ENCODE measurements at regions not wholly inside any gene's neighbourhood (a gene's known extent, or its start where the extent isn't known, plus 50 kb on each side); places are given as distances from the start of the nearest gene placed in this dataset.
"Not testable (repeated sequence)": the region's sequence is repeated elsewhere in the genome, so short reads cannot be mapped to it uniquely, and the experiment has no call there.

DNA sequence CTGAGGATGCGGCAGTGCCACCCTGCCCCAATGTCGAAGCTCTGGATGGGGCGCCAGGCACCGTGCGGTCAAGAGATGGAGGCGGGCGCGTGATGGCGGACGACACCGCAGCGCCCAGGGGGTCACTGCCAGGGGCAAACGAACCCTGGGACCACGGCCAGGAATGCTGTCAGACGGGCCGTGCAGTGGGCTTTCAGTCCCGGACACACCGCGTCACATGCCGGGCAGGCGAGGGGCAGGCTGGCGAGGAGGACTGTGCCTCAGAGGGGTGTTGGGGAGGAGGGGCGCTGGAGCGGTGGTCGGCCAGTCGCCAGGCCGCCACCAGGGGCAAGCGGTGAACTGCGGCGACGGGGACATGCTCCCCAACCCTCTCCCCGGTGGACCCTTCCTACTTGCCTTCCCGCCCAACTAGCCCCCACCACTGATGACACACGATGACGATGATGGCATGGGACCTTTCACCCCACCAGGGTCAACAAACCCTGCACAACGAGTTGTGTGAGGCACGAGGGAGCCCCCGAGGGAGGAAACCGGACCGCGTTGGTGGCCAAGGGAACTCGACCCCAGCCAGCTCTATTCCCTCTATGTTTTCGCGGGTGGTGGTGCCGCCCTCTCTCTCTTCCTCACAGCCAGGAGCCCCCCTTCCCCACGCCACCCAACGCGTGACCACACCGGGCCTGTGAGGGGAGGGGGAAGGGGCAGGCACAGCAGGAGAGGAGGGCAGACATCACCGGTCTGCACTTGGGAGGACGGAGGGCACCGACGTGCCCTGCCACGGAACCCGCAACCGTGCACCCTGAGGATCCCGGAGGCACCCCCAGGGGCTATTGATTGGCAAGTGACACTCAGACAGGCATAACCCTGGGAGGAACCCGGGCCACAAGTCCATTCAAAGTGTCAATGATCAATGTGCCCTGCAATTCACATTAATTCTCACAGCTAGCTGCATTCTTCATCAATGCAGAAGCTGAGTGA is 1960.9 kb upstream of the DEFB115 start:
- no peak for DNase-seq (ENCODE audit: low read depth)
- no peak overlapping the region for H3K4me3 ChIP-seq (ENCODE audit: low read depth, low read length)

DNA sequence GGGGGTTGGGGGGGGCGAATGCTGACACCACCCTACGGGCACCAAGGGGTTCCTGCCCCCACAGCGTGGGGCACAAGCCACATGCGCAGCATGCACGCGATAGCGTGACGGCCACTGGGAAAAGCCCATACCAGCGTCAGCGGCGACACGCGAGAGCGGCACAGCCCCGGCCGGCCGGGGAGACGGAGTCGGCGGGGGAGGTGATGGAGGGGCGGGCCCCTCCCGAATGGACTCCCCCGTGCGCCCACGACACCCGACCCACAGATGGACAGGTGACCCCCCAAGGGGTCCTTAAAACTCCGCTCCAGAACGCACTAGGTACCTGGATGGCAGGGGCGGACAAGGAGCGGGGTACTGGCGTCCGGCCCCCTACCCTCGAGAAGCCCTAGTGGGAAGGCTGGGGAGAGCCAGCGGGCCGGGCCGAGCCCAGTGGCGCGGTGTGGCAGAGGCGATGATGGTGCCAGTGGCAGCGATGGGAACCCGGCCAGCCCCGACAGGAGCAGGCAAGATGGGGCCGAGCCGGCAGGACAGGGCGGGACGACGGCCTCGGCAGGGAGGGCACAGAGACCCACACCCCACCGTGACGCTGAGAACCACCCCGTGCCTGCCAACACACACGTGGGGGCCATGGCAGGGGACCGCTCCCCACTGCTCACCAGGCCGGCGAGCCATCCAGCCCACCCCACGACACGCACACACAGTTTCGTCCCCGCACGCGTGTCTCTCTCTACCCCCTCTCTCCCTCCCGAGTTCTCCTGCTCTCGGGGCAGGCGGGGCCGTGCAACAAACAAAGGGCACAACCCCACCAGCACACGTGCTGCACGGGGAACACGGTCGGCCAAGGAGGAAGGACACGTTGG is 1959.8 kb upstream of the DEFB115 start:
- DNase-seq (ENCODE audit: low read depth) = no peak
- no peak overlapping the region for H3K4me3 ChIP-seq (ENCODE audit: low read depth, low read length)

- DNase-seq (ENCODE audit: low read depth) = no peak
- H3K4me3 ChIP-seq (ENCODE audit: low read depth, low read length) = no peak overlapping the region
Observed at GRCh38 chr20:29298271-29298590, 1959.2 kb upstream of the DEFB115 start.

DNA sequence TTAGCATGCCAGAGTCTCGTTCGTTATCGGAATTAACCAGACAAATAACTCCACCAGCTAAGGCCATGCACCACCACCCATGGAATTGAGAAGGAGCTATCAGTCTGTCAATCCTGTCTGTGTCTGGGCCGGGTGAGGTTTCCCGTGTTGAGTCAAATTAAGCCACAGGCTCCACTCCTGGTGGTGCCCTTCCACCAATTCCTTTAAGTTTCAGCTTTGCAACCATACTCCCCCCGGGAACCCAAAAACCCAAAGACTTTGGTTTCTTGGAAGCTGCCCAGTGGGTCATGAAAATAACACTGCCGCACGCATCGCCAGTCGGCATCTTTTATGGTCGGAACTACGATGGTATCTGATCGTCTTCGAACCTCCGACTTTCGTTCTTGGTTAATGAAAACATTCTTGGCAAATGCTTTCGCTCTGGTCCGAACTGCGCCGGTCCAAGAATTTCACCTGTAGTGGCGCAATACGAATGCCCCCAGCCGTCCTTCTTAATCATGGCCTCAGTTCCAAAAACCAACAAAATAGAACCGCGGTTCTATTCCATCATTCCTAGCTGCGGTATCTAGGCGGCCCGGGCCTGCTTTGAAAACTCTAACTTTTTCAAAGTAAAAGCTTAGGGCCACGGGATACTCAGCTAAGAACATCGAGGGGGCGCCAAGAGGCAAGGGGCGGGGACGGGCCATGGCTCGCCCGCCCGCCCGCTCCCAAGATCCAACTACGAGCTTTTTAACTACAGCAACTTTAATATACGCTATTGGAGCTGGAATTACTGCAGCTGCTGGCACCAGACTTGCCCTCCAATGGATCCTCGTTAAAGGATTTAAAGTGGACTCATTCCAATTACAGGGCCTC is 1958.5 kb upstream of the DEFB115 start:
- no peak overlapping the region for H3K4me3 ChIP-seq (ENCODE audit: low read depth, low read length)
- DNase-seq (ENCODE audit: low read depth) = no peak

DNA sequence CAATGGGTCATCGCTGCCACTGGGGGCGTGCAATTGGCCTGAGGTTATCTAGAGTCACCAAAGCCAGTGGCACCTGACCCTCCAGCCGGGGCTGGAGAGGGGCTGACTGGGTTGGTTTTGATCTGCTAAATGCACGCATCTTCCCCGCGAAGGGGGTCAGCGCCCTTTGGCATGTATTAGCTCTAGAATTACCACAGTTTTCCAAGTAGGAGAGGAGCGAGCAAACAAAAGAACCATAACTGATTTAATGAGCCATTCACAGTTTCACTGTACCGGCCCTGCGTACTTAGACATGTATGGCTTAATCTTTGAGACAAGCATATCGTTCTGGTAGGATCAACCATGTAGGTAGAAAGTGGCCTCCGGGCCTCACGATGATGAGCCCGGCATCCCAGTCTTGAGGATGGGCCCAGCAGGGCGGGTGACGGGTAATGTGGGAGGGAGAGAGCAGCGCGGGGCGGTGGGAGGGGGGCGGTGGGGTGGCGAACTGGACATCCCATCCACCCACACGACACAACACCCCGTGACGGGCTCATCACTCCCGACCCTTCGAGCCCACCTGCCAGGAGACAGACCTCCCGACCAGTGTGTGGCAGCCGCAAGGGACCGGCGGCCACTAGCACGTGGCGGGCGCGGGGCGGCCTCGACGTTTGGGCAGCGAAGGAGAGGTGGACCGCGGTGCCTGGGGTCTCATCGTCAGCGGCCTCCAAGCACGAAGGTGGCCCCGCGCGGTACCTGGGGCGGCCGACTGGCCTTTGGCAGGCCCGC is 1957.5 kb upstream of the DEFB115 start:
- no peak for DNase-seq (ENCODE audit: low read depth)
- no peak overlapping the region for H3K4me3 ChIP-seq (ENCODE audit: low read depth, low read length)

DNA sequence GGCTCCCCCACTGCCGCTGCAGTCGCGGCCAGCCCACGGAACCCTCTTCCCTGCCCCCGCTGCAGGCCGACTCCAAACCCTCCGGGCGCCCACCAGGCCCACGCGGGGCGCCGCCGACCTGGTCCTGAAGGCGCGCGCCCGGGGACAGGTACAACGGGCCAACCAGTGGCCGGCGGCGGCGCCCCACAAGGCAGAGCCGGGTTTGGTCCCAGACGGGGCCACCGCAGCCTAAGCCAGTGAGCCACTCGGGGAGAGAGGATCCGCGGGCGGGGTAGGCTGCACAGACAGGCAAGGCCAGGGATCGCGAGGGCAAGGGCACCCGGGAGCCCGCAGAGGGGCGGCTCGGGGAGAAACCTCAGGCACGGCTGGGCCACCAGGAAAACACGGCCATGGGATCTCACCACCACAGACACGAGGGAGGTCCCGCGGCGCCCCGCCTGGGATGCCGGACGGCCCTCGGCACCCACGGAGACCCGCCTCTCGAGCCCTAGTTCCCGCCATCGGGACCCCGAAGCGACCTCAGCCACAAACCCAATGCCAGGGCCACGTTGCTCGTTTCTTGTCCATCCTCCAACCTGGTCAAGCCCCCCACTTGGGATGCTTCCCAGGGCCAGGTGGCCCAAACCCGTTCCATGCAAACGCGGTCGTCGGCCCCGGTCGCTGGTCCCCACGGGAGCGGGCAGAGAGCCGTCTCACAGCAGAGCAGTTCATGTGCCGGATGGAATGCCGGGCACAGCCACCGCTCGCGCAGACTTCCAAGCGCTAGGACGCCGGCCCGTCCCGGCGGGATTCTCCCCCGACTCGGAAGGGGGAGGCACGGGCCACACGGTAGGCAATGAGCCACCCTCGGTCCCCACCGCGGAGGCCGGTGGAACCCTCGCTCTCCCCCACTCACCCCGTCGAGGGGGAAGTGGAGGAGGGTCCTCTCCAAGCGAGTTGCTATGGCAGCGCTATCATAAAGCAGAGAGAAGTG is 1956.6 kb upstream of the DEFB115 start:
- DNase-seq (ENCODE audit: low read depth) = no peak
- no peak overlapping the region for H3K4me3 ChIP-seq (ENCODE audit: low read depth, low read length)

DNA sequence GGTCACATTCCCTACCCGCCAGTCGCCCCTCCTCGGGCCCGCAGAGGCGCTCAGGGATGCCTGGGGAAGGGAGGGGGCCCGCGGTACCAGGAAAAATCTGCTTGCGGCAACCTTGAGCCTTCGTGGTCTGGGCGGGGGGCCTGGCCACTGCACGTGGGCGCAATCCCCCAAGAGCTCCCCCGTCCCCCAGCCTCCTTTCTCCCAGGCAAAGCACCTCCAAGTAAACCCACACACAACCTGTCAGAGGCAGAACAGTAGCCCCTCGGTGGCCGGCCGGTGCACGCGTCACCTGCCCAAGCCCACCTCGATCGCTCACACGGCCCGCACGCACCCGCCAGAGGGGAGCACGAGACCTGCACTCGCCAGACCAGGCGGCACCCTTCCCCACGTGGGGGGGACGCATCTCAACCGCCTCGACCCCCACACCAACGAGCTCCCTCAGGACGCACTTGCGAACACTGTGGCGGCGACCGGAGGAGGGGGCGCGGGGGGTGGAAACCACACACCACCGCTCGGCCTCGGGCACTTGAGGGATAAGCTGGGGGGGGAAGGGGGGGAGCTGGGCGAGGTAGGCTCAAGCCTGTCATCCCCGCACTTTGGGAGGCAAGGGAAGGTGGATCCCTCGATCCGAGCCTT is 1955.7 kb upstream of the DEFB115 start:
- DNase-seq (ENCODE audit: low read depth) = no peak
- H3K4me3 ChIP-seq (ENCODE audit: low read depth, low read length) = no peak overlapping the region

DNA sequence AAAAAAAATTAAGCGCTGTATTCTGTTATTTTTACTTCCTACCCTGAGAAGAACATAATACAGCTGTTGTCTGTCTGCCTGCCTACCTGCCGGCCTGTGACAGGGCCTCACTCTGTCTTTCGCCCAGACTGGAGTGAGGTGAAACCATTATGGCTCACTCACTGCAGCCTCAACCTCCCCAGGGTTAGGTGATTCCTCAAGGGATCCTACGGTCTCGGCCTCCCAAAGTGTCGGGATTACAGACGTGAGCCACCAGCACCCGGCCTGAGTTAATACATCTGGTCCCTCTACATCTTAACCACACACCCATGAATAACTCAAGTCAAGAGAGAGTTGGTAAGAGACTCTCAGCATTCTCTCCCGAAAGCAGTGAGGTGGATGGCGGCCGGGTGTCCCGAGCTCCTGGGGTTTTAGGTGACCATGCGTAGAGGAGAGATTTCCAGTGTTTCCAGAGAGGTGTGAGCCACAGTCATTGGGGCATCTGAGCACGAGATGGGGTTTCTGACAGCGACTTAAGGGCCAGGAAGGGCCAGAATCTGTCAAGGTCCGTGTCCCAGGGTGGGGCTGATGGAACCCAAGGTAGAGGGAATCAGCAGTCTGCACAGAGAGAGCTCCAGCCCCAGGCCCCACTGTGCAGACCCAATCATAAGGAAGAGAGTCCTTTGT is 1954.4 kb upstream of the DEFB115 start:
- no peak for DNase-seq (ENCODE audit: low read depth)
- H3K4me3 ChIP-seq (ENCODE audit: low read depth, low read length) = no peak overlapping the region

GRCh38 chr20:29306390-29307072 is 1950.9 kb upstream of the DEFB115 start:
- DNase-seq (ENCODE audit: low read depth) = no peak
- no peak overlapping the region for H3K4me3 ChIP-seq (ENCODE audit: low read depth, low read length)

GRCh38 chr20:29307484-29307883 is 1950.0 kb upstream of the DEFB115 start:
- not testable (repeated sequence) for DNase-seq (ENCODE audit: low read depth); H3K4me3 ChIP-seq (ENCODE audit: low read depth, low read length)

DNA sequence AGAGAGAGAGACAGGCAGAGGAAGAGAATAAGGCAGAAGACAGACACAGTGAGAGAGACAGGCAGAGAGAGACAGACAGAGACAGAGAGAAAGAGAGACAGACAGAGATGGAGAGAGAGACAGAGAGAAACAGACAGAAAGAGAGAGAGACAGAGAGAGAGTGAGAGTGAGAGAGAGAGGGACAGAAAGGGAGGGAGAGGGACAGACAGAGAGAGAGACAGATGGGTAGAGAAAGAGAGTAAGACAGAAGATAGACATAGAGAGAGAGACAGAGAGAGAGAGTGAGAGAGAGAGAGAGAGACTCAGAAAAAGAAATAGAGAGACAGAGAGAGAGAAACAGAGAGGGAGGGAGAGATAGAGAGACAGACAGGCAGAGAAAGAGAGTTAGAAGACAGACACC is 1948.5 kb upstream of the DEFB115 start:
- DNase-seq (ENCODE audit: low read depth); H3K4me3 ChIP-seq (ENCODE audit: low read depth, low read length): not testable (repeated sequence)

DNA sequence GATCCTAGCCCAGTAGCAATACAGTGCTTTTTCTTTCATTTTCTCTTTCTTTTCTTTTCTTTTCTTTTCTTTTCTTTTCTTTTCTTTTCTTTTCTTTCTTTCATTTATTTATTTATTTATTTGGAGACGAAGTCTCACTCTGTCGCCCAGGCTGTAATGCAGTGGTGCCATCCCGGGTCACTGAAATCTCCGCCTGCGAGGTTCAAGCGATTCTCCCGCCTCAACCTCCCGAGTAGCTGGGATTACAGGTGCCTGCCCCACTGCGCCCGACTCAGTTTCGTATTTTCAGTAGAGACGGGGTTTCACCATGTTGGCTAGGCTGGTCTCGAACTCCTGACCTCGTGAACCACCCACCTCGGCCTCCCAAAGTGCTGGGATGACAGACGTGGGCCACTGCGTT is 1948.0 kb upstream of the DEFB115 start:
- DNase-seq (ENCODE audit: low read depth); H3K4me3 ChIP-seq (ENCODE audit: low read depth, low read length): not testable (repeated sequence)

- not testable (repeated sequence) for DNase-seq (ENCODE audit: low read depth); H3K4me3 ChIP-seq (ENCODE audit: low read depth, low read length)
Observed at GRCh38 chr20:29311046-29311445, 1946.4 kb upstream of the DEFB115 start.

DNA sequence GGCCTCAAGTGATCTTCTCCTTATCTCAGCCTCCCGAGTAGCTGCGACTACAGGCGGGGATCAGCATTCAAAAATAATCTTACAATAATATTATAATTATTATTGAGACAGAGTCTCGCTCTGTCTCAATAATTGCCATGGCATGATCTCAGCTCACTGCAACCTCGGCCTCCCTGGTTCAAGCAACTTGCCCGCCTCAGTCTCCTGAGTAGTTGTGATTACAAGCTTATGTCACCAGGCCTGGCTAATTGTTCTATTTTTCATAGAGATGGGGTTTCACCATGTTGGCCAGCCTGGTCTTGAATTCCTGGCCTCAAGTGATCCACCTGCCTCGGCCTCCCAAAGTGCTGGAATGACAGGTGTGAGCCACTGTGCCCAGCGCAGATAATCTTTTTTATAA is 1944.8 kb upstream of the DEFB115 start:
- not testable (repeated sequence) for DNase-seq (ENCODE audit: low read depth); H3K4me3 ChIP-seq (ENCODE audit: low read depth, low read length)

GRCh38 chr20:29313481-29313880 is 1944.0 kb upstream of the DEFB115 start:
- DNase-seq (ENCODE audit: low read depth) = no peak
- no peak overlapping the region for H3K4me3 ChIP-seq (ENCODE audit: low read depth, low read length)

DNA sequence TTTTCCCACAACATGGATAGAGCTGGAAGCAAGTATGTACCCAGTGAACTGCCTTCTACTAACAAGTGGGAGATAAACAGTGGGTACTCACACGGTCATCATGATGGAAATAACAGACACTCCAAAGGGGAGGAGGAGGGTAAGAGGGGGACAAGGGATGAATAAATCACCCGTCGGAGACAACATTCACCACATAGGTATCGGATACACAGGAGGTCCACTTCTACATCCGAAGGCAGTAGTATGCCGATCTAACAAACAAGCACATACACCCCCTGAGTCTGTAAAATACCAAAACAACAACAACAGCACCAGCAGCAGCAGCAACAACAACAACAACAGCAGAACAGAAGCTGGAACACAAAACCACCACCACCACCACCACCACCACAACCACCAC is 1943.2 kb upstream of the DEFB115 start:
- DNase-seq (ENCODE audit: low read depth) = no peak
- H3K4me3 ChIP-seq (ENCODE audit: low read depth, low read length) = no peak overlapping the region
